A172 (cell line): ENCODE measurements at regions not wholly inside any gene's neighbourhood (a gene's known extent, or its start where the extent isn't known, plus 50 kb on each side); places are given as distances from the start of the nearest gene placed in this dataset.

ENCODE experiments used
- DNase-seq: peaks from one replicate; pipeline ENCODE4 v3.0.0-alpha.2; 2015; ENCODE audit warnings: low spot score

GRCh38 chr11:42047637-42048555, 588.4 kb upstream of the LRRC4C start:
- no peak for DNase-seq

- no peak for DNase-seq
These were observed 589.7 kb upstream of the LRRC4C start for GRCh38 chr11:42049186-42049585.

GRCh38 chr11:42049650-42050049, 590.2 kb upstream of the LRRC4C start:
- no peak for DNase-seq

GRCh38 chr11:42054351-42054900, 595.0 kb upstream of the LRRC4C start:
- DNase-seq, result no peak

GRCh38 chr11:42055606-42056005, 596.2 kb upstream of the LRRC4C start:
- DNase-seq, result no peak

- DNase-seq, result no peak
These were observed 599.3 kb upstream of the LRRC4C start for GRCh38 chr11:42058794-42059193.

- no peak for DNase-seq
These were observed 605.7 kb upstream of the LRRC4C start for GRCh38 chr11:42065199-42065598.

- DNase-seq, result peak; percentile 5
These were observed 606.7 kb upstream of the LRRC4C start for GRCh38 chr11:42066113-42066512.

- no peak for DNase-seq
These were observed 614.9 kb upstream of the LRRC4C start for GRCh38 chr11:42074306-42074705.

GRCh38 chr11:42075180-42075579, 615.7 kb upstream of the LRRC4C start:
- no peak for DNase-seq

- DNase-seq, result no peak
These were observed 618.3 kb upstream of the LRRC4C start for GRCh38 chr11:42077794-42078193.

- DNase-seq, result no peak
These were observed 626.3 kb upstream of the LRRC4C start for GRCh38 chr11:42085736-42086135.

- DNase-seq, result no peak
These were observed 634.1 kb upstream of the LRRC4C start for GRCh38 chr11:42093541-42093940.

- DNase-seq, result no peak
These were observed 638.6 kb upstream of the LRRC4C start for GRCh38 chr11:42098075-42098474.

- no peak for DNase-seq
These were observed 653.4 kb upstream of the LRRC4C start for GRCh38 chr11:42112866-42113265.

- no peak for DNase-seq
These were observed 655.5 kb upstream of the LRRC4C start for GRCh38 chr11:42114927-42115326.

GRCh38 chr11:42138454-42138853, 679.0 kb upstream of the LRRC4C start:
- DNase-seq, result no peak

- DNase-seq, result no peak
These were observed 685.9 kb upstream of the LRRC4C start for GRCh38 chr11:42145311-42145710.

GRCh38 chr11:42161886-42162285, 702.4 kb upstream of the LRRC4C start:
- no peak for DNase-seq

GRCh38 chr11:42169191-42169590, 709.7 kb upstream of the LRRC4C start:
- no peak for DNase-seq

GRCh38 chr11:42170601-42171000, 711.1 kb upstream of the LRRC4C start:
- no peak for DNase-seq

- no peak for DNase-seq
These were observed 711.6 kb upstream of the LRRC4C start for GRCh38 chr11:42171046-42171445.

- DNase-seq, result no peak
These were observed 713.0 kb upstream of the LRRC4C start for GRCh38 chr11:42172441-42172840.
